H9 (cell line): ENCODE measurements at regions not wholly inside any gene's neighbourhood (a gene's known extent, or its start where the extent isn't known, plus 50 kb on each side); places are given as distances from the start of the nearest gene placed in this dataset.

Experiments
- DNase-seq: peaks from one replicate; pipeline ENCODE4 v3.0.0-alpha.2; 2017
- H2AFZ ChIP-seq: one replicate; pipeline ENCODE4 v1.6.1; 2013; ENCODE audit warnings: mild to moderate bottlenecking, low read length, control low read depth, moderate library complexity
- H2AK5ac ChIP-seq: 2 replicates; pipeline ENCODE4 v1.6.1; 2013; ENCODE audit warnings: low read length, control low read depth, mixed read lengths; ENCODE audit not compliant: insufficient read length
- H2BK120ac ChIP-seq: one replicate; pipeline ENCODE4 v1.6.1; 2013; ENCODE audit warnings: low read depth, mild to moderate bottlenecking, low read length, control low read depth, inconsistent platforms; ENCODE audit not compliant: poor library complexity, severe bottlenecking
- H2BK12ac ChIP-seq: 2 replicates; pipeline ENCODE4 v1.6.1; 2013; ENCODE audit warnings: low read length, control low read depth, mixed read lengths, low read depth; ENCODE audit not compliant: insufficient read length
- H2BK15ac ChIP-seq: 2 replicates; pipeline ENCODE4 v1.6.1; 2013; ENCODE audit warnings: low read depth, low read length, control low read depth
- H2BK20ac ChIP-seq: one replicate; pipeline ENCODE4 v1.6.1; 2013; ENCODE audit warnings: low read depth, mild to moderate bottlenecking, low read length, control low read depth, inconsistent platforms; ENCODE audit not compliant: poor library complexity, severe bottlenecking
- H2BK5ac ChIP-seq: 2 replicates; pipeline ENCODE4 v1.6.1; 2013; ENCODE audit warnings: low read length, control low read depth, mixed read lengths; ENCODE audit not compliant: insufficient read length
- H3K14ac ChIP-seq: 2 replicates; pipeline ENCODE4 v1.6.1; 2013; ENCODE audit warnings: low read length, control low read depth; ENCODE audit not compliant: insufficient read depth
- H3K18ac ChIP-seq: 2 replicates; pipeline ENCODE4 v1.6.1; 2013; ENCODE audit warnings: low read depth, mild to moderate bottlenecking, mixed read lengths, low read length, control low read depth; ENCODE audit not compliant: insufficient read length
- H3K23ac ChIP-seq: 2 replicates; pipeline ENCODE4 v1.6.1; 2013; ENCODE audit warnings: low read length, control low read depth, mixed read lengths, low read depth; ENCODE audit not compliant: insufficient read length
- H3K23me2 ChIP-seq: 2 replicates; pipeline ENCODE4 v1.6.1; 2013; ENCODE audit warnings: low read depth, mild to moderate bottlenecking, mixed read lengths, low read length, control low read depth; ENCODE audit not compliant: insufficient read length, poor library complexity, severe bottlenecking
- H3K27ac ChIP-seq: 2 replicates; pipeline ENCODE4 v1.5.1; 2013; ENCODE audit warnings: low read length, control low read depth, mixed read lengths, low read depth; ENCODE audit not compliant: insufficient read length
- H3K27me3 ChIP-seq: 2 replicates; pipeline ENCODE4 v1.6.1; 2013; ENCODE audit warnings: low read length, control low read depth, inconsistent platforms; ENCODE audit not compliant: insufficient read depth
- H3K4ac ChIP-seq: 2 replicates; pipeline ENCODE4 v1.6.1; 2013; ENCODE audit warnings: low read depth, mild to moderate bottlenecking, control low read depth, inconsistent platforms, low read length, moderate library complexity
- H3K4me1 ChIP-seq: 2 replicates; pipeline ENCODE4 v1.6.1; 2013; ENCODE audit warnings: low read length, control low read depth, inconsistent platforms; ENCODE audit not compliant: insufficient read depth
- H3K4me2 ChIP-seq: 2 replicates; pipeline ENCODE4 v1.6.1; 2013; ENCODE audit warnings: low read length, control low read depth, mixed read lengths; ENCODE audit not compliant: insufficient read length, insufficient read depth
- H3K56ac ChIP-seq: 2 replicates; pipeline ENCODE4 v1.6.1; 2013; ENCODE audit warnings: low read depth, mild to moderate bottlenecking, mixed read lengths, low read length, control low read depth; ENCODE audit not compliant: insufficient read length
- H3K79me1 ChIP-seq: 2 replicates; pipeline ENCODE4 v1.6.1; 2013; ENCODE audit warnings: low read depth, mild to moderate bottlenecking, moderate library complexity, low read length, control low read depth, inconsistent platforms; ENCODE audit not compliant: insufficient read depth, poor library complexity, severe bottlenecking
- H3K79me2 ChIP-seq: 2 replicates; pipeline ENCODE4 v1.6.1; 2013; ENCODE audit warnings: low read length, control low read depth, inconsistent platforms; ENCODE audit not compliant: insufficient read depth
- H3K9ac ChIP-seq: 2 replicates; pipeline ENCODE4 v1.6.1; 2013; ENCODE audit warnings: low read length, control low read depth, mixed read lengths; ENCODE audit not compliant: insufficient read length; ENCODE audit errors: extremely low read depth
- H3K9me3 ChIP-seq: one replicate; pipeline ENCODE4 v1.6.1; 2013; ENCODE audit warnings: low read depth, low read length, inconsistent platforms; ENCODE audit not compliant: control insufficient read depth
- H3T11ph ChIP-seq: one replicate; pipeline ENCODE4 v1.6.1; 2013; ENCODE audit warnings: mild to moderate bottlenecking, low read length, control low read depth, inconsistent platforms
- H4K20me1 ChIP-seq: one replicate; pipeline ENCODE4 v1.6.1; 2013; ENCODE audit not compliant: control insufficient read depth, insufficient read length, insufficient read depth
- H4K5ac ChIP-seq: 2 replicates; pipeline ENCODE4 v1.6.1; 2013; ENCODE audit warnings: low read depth, mild to moderate bottlenecking, mixed read lengths, low read length, control low read depth; ENCODE audit not compliant: insufficient read length
- H4K8ac ChIP-seq: replicated peaks from 2 replicates; pipeline ENCODE4 v1.6.1; 2013; ENCODE audit warnings: low read length, control low read depth, mixed read lengths, low read depth; ENCODE audit not compliant: insufficient read length
- H4K91ac ChIP-seq: 2 replicates; pipeline ENCODE4 v1.6.1; 2013; ENCODE audit warnings: low read depth, mild to moderate bottlenecking, moderate library complexity, mixed read lengths, low read length, control low read depth; ENCODE audit not compliant: insufficient read length
- H3K27ac Mint-ChIP-seq, 3 experiments: 2 replicates in 2 of 3; 3 replicates in 1 of 3; pipeline ENCODE4 v1.8.0; 2020 to 2021; ENCODE audit warnings: mixed read lengths in 3 of 3, mild to moderate bottlenecking in 1 of 3, moderate library complexity in 1 of 3
- H3K27me3 Mint-ChIP-seq: 2 replicates; pipeline ENCODE4 v1.8.0; 2021; ENCODE audit warnings: low read depth, mild to moderate bottlenecking, moderate library complexity, mixed read lengths
- H3K36me3 Mint-ChIP-seq, 3 experiments: 2 replicates in 2 of 3; 3 replicates in 1 of 3; pipeline ENCODE4 v1.8.0; 2020 to 2021; ENCODE audit warnings: low read depth in 3 of 3, mixed read lengths in 3 of 3; ENCODE audit not compliant: insufficient read depth in 1 of 3
- H3K4me1 Mint-ChIP-seq, 2 experiments: 2 replicates each; pipeline ENCODE4 v1.8.0; 2020; ENCODE audit warnings: mixed read lengths in 2 of 2
- H3K4me3 Mint-ChIP-seq, 2 experiments: 2 replicates in 1 of 2; 3 replicates in 1 of 2; pipeline ENCODE4 v1.8.0; 2020 to 2021; ENCODE audit warnings: mild to moderate bottlenecking in 2 of 2, mixed read lengths in 2 of 2, moderate library complexity in 1 of 2
- H3K9me3 Mint-ChIP-seq, 2 experiments: 2 replicates in 1 of 2; 3 replicates in 1 of 2; pipeline ENCODE4 v1.8.0; 2020; ENCODE audit warnings: mild to moderate bottlenecking in 2 of 2, mixed read lengths in 2 of 2, moderate library complexity in 1 of 2
- WGBS: extraction: QIAGEN DNeasy Blood & Tissue Kit; methylation state at CpG from one replicate; pipeline ENCODE4 v1.1.7; 2013; ENCODE audit warnings: missing lambda C conversion rate, low lambda C conversion rate, mixed read lengths; ENCODE audit not compliant: insufficient read length; ENCODE audit errors: extremely low coverage; 5-methylcytosine and 5-hydroxymethylcytosine counted together
- TF ChIP-seq, protein P1 (sequence below): fragments of 200-600 bp; sonication (generic); conservative IDR thresholded peaks from 3 replicates; pipeline ENCODE4 v1.8.0; 2021; ENCODE audit warnings: antibody characterized with exemption, mild to moderate bottlenecking

DNA sequence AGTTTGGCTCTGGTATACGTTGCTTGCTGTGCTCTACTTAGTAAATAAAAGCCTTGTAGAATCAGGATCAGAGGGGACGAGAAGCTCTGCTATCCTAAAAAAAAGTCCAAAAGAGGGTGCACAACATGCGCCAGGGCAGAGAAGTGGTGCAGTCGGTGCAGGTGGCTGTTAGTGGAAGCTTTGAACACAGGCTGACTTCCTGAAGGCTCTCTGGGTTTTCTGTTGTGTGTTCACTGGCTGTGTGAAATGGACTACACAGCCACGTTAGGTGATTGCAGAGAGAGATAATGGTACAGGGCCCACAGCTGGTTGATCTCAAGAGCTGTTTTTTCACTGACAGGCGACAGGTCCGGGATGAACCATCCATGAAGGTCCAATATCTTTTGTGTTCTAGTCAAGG, 167.4 kb downstream of the TMEM167A start:
- H2BK5ac ChIP-seq, result no peak overlapping the region
- H3K79me2 ChIP-seq, result no peaks in the 10 kb centered on the region
- DNase-seq, result no peak
- H4K20me1 ChIP-seq, result no peaks in the 10 kb centered on the region
- no peak overlapping the region for H3K9ac ChIP-seq
- H3K18ac ChIP-seq, result no peak overlapping the region
- H3K27me3 ChIP-seq, result no peaks in the 10 kb centered on the region
- WGBS, result no CpG with 5 or more reads among the region's 7 CpGs
- no peaks in the 10 kb centered on the region for H3K9me3 Mint-ChIP-seq
- peaks cover 11% of the 10 kb centered on the region in 2 experiments for H3K4me1 Mint-ChIP-seq
- H2BK120ac ChIP-seq, result no peak overlapping the region
- no peaks in the 10 kb centered on the region for H3K23me2 ChIP-seq
- H2AK5ac ChIP-seq, result no peak overlapping the region
- no peak overlapping the region for H4K91ac ChIP-seq
- H3K27me3 Mint-ChIP-seq, result no peaks in the 10 kb centered on the region
- no peak overlapping the region for H3K27ac Mint-ChIP-seq
- H3K4ac ChIP-seq, result no peak overlapping the region
- H4K8ac ChIP-seq, result no peak overlapping the region
- H3K14ac ChIP-seq, result no peak overlapping the region
- no peak overlapping the region for H3K4me2 ChIP-seq
- H2BK20ac ChIP-seq, result no peak overlapping the region
- no peak overlapping the region for H3T11ph ChIP-seq
- no peak overlapping the region for H3K56ac ChIP-seq
- H2BK15ac ChIP-seq, result no peak overlapping the region
- no peak overlapping the region for H2AFZ ChIP-seq
- no peak overlapping the region for H3K23ac ChIP-seq
- H3K4me1 ChIP-seq, result no peaks in the 10 kb centered on the region
- H3K79me1 ChIP-seq, result no peaks in the 10 kb centered on the region
- no peaks in the 10 kb centered on the region for H3K9me3 ChIP-seq
- H2BK12ac ChIP-seq, result no peak overlapping the region
- no peak overlapping the region for H4K5ac ChIP-seq
- no peak overlapping the region for H3K4me3 Mint-ChIP-seq
- no peaks in the 10 kb centered on the region; a peak in 1 of 7 replicates for H3K36me3 Mint-ChIP-seq
- TF ChIP-seq, protein P1, sequence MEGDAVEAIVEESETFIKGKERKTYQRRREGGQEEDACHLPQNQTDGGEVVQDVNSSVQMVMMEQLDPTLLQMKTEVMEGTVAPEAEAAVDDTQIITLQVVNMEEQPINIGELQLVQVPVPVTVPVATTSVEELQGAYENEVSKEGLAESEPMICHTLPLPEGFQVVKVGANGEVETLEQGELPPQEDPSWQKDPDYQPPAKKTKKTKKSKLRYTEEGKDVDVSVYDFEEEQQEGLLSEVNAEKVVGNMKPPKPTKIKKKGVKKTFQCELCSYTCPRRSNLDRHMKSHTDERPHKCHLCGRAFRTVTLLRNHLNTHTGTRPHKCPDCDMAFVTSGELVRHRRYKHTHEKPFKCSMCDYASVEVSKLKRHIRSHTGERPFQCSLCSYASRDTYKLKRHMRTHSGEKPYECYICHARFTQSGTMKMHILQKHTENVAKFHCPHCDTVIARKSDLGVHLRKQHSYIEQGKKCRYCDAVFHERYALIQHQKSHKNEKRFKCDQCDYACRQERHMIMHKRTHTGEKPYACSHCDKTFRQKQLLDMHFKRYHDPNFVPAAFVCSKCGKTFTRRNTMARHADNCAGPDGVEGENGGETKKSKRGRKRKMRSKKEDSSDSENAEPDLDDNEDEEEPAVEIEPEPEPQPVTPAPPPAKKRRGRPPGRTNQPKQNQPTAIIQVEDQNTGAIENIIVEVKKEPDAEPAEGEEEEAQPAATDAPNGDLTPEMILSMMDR, result no peak
- no peak overlapping the region for H3K27ac ChIP-seq
